ENCODE measurements at regions not wholly inside any gene's neighbourhood (a gene's known extent, or its start where the extent isn't known, plus 50 kb on each side); places are given as distances from the start of the nearest gene placed in this dataset.

- Histone ChIP-seq H4K91ac (ENCODE audit: insufficient read depth, low read depth, low read length) (no peak overlapping the region), H3K4me3 (ENCODE audit: insufficient read depth, low read depth, low read length) (no peak overlapping the region), H3K4ac (ENCODE audit: low read depth, low read length) (no peak overlapping the region), H3K9ac (ENCODE audit: low read depth, low read length) (no peak overlapping the region), H3K36me3 (ENCODE audit: control insufficient read depth, insufficient read depth, low read length) (no peaks in the 10 kb centered on the region), H3K27ac (ENCODE audit: insufficient read depth, low read length) (no peak overlapping the region), H3K23ac (ENCODE audit: low read depth, low read length) (no peak overlapping the region), H3K14ac (replicated peaks; ENCODE audit: low read depth, low read length) (no peak overlapping the region), H3K9me3 (ENCODE audit: control insufficient read depth, insufficient read depth, low read length) (no peaks in the 10 kb centered on the region), H4K8ac (ENCODE audit: low read depth in 2 of 2, low read length in 2 of 2) (no peak overlapping the region), H4K20me1 (ENCODE audit: insufficient read depth, low read length) (no peaks in the 10 kb centered on the region), H2AFZ (replicated peaks; ENCODE audit: low read length, poor library complexity) (no peak overlapping the region), H2BK5ac (ENCODE audit: low read depth, low read length, poor library complexity, severe bottlenecking) (no peak overlapping the region), H3K18ac (ENCODE audit: low read depth, low read length) (no peak overlapping the region), H4K5ac (ENCODE audit: low read depth, low read length) (no peak overlapping the region), H2AK5ac (ENCODE audit: low read depth, low read length) (no peak overlapping the region), H3K27me3 (ENCODE audit: control insufficient read depth, insufficient read depth, low read length) (no peaks in the 10 kb centered on the region), H3K4me2 (ENCODE audit: low read depth, low read length) (no peak overlapping the region), H2BK120ac (ENCODE audit: low read depth, low read length) (no peak overlapping the region), H2AK9ac (replicated peaks; ENCODE audit: low read depth, low read length, poor library complexity) (no peak overlapping the region), H3K4me1 (ENCODE audit: control insufficient read depth, insufficient read depth, low read length) (no peaks in the 10 kb centered on the region), H3K79me1 (ENCODE audit: low read depth in 1 of 2, low read length in 2 of 2) (no peaks in the 10 kb centered on the region), H3K56ac (ENCODE audit: extremely low read depth, insufficient read depth, low read length) (no peak overlapping the region), H2BK20ac (ENCODE audit: low read depth, low read length) (no peak overlapping the region), H2BK15ac (ENCODE audit: low read depth, low read length) (no peak overlapping the region), H3K9me1 (ENCODE audit: insufficient read depth, low read length) (no peaks in the 10 kb centered on the region)
- no peak for DNase-seq
- dilution Hi-C loops (cut with HindIII; ENCODE audit: low sequenced_read_pairs, unreplicated experiment): no loop called here
- ChIA-PET CTCF (no interaction called here), POLR2A (ENCODE audit: unreplicated experiment) (no interaction called here)
- in situ Hi-C loops (cut with MboI; ENCODE audit: low sequenced_read_pairs): loop anchor here (25.0 kb wide), 1 partner anchor 294 kb away; the partner anchor contains the start of gene CALCRL
- no peak for ATAC-seq (ENCODE audit: low read depth)
- WGBS, 2 experiments (ENCODE audit: extremely low coverage in 2 of 2, insufficient read length in 1 of 2): no CpG with 5 or more reads among the region's 3 CpGs
- peak; percentile 90 for TF ChIP-seq MAFK (IDR thresholded peaks at IDR 0.05; ENCODE audit: low read depth, low read length)
- TF ChIP-seq CHD1 (IDR thresholded peaks at IDR 0.05; ENCODE audit: low read depth, low read length): no peak
- TF ChIP-seq CTCF (conservative IDR thresholded peaks at IDR 0.05; ENCODE audit: low read depth, low read length): no peak
- intact Hi-C loops (cut with micrococcal nuclease): no loop called here
- no TSS peak for BruUV-seq (replicated peaks)
These were observed 294.6 kb upstream of the ZSWIM2 start for GRCh38 chr2:187143537-187143936.
